Panc1 (cell line): ENCODE measurements at regions not wholly inside any gene's neighbourhood (a gene's known extent, or its start where the extent isn't known, plus 50 kb on each side); places are given as distances from the start of the nearest gene placed in this dataset.

Experiments used
- CTCF ChIP-seq: fragments of 450-650 bp; IDR thresholded peaks from 2 replicates; pipeline ENCODE4 v1.5.1; 2017; ENCODE audit warnings: mild to moderate bottlenecking
- POLR2AphosphoS5 ChIP-seq: IDR thresholded peaks from 2 replicates; pipeline ENCODE4 v1.6.1; 2012; ENCODE audit warnings: mild to moderate bottlenecking, low read depth, low read length, moderate library complexity
- REST ChIP-seq, 2 experiments: IDR thresholded peaks; 2 replicates each; pipeline ENCODE4 v1.6.1; 2011 to 2012; ENCODE audit warnings: low read depth in 2 of 2, control low read depth in 1 of 2, low read length in 1 of 2, mild to moderate bottlenecking in 1 of 2, moderate library complexity in 1 of 2; ENCODE audit not compliant: insufficient read depth in 1 of 2
- SIN3A ChIP-seq: IDR thresholded peaks from 2 replicates; pipeline ENCODE4 v1.6.1; 2012; ENCODE audit warnings: low read depth, mild to moderate bottlenecking, low read length, moderate library complexity, borderline replicate concordance; ENCODE audit not compliant: insufficient read depth
- TCF7L2 ChIP-seq: IDR thresholded peaks from 2 replicates; pipeline ENCODE4 v1.6.1; 2011; ENCODE audit warnings: mild to moderate bottlenecking, low read depth, low read length, inconsistent platforms

DNA sequence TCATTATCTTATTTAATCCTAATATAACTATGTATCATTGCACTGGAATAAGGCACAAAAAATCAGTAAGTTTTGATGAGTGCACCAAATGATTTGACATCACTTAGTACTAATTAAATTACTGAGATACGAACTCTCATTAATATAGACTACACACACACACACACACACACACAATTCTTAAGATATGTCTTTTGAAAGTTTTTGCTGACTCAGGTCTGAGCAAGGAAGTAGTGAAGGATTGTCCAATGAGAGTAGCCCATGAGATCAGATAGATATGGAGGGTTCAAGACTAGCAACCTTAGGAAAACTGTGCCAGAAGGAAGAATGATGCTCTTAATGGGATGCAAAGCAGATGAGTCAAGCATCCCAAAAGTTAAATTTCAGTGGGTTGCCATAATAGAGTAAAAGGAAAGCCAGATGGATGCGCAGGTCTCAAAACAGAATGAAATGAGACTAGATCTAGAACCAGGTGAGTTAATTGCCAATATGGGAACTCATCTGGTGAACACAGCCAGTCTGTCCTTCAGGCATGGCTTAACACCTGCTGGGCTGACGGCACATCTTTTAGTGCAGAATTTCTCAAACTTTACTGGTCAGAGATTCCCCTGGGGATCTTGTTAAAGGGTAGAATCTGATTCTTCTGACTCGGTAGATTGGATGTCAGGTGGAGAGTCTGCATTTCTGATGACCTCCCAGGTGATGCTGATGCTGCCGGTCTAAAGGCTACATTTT lies 197.0 kb upstream of the NR4A3 start:
- TF ChIP-seq REST (IDR thresholded peaks at IDR 0.05; ENCODE audit: insufficient read depth in 1 of 2, low read depth in 2 of 2, low read length in 1 of 2) (no peak), CTCF (no peak), POLR2AphosphoS5 (no peak), TCF7L2 (no peak), SIN3A (no peak)
